22Rv1 (cell line): ENCODE measurements at regions not wholly inside any gene's neighbourhood (a gene's known extent, or its start where the extent isn't known, plus 50 kb on each side); places are given as distances from the start of the nearest gene placed in this dataset.

Experiments used
- ZFX ChIP-seq: fragments of 450-650 bp; IDR thresholded peaks from 2 replicates; pipeline ENCODE4 v1.6.1; 2017; ENCODE audit warnings: antibody characterized with exemption, borderline replicate concordance
- TF ChIP-seq, protein P1 (sequence below): fragments of 450-650 bp; IDR thresholded peaks from 2 replicates; pipeline ENCODE4 v1.5.1; 2017; ENCODE audit warnings: mild to moderate bottlenecking

- TF ChIP-seq, protein P1, sequence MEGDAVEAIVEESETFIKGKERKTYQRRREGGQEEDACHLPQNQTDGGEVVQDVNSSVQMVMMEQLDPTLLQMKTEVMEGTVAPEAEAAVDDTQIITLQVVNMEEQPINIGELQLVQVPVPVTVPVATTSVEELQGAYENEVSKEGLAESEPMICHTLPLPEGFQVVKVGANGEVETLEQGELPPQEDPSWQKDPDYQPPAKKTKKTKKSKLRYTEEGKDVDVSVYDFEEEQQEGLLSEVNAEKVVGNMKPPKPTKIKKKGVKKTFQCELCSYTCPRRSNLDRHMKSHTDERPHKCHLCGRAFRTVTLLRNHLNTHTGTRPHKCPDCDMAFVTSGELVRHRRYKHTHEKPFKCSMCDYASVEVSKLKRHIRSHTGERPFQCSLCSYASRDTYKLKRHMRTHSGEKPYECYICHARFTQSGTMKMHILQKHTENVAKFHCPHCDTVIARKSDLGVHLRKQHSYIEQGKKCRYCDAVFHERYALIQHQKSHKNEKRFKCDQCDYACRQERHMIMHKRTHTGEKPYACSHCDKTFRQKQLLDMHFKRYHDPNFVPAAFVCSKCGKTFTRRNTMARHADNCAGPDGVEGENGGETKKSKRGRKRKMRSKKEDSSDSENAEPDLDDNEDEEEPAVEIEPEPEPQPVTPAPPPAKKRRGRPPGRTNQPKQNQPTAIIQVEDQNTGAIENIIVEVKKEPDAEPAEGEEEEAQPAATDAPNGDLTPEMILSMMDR, result no peak
- TF ChIP-seq ZFX, result no peak
Measured at GRCh38 chr13:109397285-109397684, 389.1 kb downstream of the IRS2 start.
